GM18508 (cell line): ENCODE measurements at regions not wholly inside any gene's neighbourhood (a gene's known extent, or its start where the extent isn't known, plus 50 kb on each side); places are given as distances from the start of the nearest gene placed in this dataset.
A peak's percentile ranks its signal among the peaks of the same experiment; 100 is the strongest.

Source experiments
- ATAC-seq: cut with Tn5 transposase; IDR thresholded peaks from one replicate; pipeline ENCODE4 v1.9.1; 2021; ENCODE audit warnings: moderate number of reproducible peaks; ENCODE audit not compliant: insufficient read depth, unreplicated experiment

DNA sequence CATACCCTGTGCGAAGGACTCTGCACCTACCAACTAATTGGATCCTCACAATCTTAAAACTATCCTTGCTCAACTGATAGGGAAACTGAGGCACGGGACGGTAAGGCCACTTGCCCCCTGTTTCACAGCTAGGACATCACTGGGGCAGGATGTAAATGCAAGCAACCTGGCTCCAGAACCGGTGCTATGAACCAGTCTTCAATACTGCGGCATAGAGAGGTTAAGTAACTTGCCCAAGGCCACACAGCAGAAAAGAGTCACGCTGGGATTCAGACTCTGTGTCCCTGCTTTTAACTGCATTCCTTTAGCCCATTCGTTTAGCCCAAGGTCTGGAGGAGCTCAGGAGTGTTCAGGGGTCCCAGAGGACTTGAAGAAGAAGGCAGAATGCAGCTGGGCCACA, 76.1 kb downstream of the NCOR2 start:
- ATAC-seq: no peak

DNA sequence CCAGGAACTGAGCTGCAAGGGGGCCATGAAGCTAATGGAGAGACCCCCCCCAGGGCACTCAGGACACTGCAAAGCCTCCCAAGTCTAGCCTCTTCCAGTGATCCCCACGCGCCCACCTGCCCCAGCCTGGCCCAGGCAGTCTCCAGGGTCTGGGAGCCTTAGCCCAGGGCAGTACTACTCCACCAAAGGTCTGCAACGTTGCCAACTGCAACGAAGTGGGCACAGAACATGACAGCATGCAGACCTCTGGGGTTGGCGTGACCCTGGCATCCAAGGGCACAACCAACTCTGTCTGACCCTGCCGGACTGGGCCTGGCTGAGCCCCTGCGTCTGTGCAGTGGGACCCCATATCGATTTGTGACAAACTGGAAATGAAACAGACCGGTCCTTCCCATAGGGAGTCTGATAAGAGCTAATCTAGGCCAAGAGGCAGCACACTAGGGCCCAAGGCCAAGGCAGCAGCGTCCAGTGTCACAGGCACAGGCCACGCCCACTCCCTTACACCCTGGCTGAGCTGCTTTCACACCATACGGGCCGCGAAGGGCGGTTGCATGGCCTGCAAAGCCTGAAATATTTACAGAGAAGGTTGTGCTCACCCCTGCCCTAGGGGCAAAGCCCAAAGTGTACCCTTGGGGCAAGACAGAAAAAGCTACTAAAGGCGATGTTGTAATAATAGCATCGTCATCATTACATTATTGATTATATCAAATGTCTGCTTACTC, 76.7 kb downstream of the NCOR2 start:
- no peak for ATAC-seq

DNA sequence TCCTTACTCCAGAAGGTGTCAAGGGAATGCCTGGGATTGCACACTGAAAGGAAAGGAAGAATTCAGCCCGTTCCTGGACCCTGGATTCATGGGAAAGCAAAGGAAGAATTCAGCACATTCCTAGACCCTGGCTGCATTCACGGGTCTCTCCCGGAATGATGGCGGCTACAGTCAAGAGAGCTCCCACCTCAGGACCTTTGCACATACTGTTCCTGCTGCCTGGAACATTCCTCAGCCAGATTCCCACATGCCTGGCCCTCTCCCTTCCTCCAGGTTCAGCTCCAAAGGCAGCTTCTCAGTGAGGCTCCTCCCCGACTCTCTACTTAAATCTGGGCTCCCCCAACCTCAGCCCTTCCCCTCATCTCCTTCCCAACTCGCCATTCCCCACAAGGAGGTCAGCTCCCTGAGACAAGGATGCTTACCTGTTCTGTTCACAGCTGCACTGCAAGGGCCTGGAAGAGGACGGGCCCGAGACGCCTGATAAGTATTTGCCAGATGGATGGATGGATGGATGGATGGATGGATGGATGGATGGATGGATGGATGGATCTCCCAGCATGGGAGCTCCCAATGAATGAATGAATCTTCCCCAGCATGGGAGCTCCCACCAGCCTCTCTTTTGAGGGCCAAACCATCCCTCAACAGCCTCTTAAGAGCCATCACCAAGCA, 77.4 kb downstream of the NCOR2 start:
- no peak for ATAC-seq

DNA sequence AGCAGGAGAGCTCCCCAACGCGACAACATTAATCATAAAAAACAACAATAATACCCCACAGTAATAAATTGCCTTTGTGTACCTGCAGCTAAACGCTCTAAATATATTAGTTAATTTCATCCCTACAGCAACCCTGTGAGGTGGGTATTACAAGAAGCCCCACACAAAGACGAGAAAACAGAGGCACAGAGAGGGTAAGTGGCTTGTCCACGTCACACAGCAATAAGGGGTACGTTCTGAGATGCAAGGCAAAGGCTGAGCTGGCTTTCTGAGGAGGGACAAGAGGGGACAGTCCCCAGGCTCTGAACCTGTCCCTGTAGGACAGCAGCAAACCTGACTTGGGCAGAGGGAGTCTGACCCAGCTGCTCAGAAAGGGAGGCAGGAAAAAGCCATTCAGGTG, 78.2 kb downstream of the NCOR2 start:
- no peak for ATAC-seq

DNA sequence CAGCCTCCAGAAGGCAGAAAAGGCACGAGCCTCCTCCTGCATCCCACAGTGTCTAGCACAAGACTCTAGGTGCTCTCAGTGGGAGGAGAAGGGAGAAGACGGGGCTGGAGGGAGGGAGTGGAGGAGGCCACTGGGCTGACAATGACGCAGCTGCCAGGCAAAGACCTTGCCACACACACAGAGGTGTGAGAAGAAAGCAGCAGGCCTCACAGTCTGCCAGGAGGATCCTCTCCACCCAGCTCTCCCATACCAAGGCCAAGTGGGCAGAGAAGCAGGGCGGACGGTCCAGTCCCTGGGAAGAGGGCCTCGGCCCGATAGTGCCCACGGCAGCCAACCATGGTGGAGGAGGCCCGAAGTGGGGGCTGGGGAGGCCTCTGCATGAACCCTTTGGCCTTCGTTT, 78.9 kb downstream of the NCOR2 start:
- ATAC-seq: no peak

DNA sequence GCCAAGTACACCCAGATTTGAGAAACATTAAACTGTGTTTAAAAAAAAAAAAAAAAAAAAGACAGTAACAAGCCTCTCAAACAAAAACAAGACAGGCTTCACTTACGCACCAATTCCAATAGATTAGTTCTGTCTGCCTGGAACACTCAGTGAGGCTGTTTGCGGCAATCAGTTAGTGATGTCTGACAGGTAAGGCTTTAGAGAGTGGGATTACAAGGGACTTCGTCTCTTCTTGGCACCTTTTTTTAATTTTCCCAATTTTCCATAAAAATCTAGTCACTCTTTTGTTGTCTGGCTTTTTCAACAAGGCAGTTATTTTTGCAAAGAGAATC, 79.6 kb downstream of the NCOR2 start:
- ATAC-seq: no peak

DNA sequence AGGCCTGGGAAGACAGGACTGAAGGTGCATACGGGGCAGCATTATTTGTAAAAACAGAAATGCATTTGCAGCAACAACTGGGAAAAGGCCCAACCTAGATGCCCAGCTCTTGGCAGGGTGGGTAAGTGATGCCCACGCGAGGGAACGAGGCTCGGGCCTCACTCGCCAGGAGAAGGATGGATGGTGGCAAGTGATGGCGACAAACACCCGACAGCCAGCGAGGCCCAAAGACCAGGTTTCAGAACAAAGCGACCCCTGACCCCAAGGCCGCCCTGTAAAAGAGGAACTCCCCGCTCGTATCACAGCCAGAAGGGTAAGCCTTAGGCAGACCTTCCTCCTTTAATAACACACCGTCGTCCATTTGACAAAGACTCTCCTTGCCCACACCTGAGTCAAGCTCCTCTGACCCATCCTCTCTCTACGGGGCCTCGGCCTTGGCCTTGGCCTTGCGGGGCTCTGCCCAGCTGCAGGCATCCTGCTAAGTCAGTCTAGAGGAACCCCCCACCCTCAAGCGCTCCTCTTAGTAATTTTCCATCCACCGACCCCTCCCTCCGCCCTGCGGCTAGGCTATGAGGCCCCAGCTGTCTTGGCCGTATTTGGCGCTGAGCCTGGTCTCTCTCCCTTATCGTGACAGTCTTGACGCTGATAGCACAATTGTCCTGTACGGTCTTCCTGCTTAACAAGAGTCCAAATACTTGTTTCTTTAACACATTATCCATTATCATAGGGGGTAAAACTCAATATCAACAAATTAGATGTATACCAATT, 80.2 kb downstream of the NCOR2 start:
- ATAC-seq: no peak

DNA sequence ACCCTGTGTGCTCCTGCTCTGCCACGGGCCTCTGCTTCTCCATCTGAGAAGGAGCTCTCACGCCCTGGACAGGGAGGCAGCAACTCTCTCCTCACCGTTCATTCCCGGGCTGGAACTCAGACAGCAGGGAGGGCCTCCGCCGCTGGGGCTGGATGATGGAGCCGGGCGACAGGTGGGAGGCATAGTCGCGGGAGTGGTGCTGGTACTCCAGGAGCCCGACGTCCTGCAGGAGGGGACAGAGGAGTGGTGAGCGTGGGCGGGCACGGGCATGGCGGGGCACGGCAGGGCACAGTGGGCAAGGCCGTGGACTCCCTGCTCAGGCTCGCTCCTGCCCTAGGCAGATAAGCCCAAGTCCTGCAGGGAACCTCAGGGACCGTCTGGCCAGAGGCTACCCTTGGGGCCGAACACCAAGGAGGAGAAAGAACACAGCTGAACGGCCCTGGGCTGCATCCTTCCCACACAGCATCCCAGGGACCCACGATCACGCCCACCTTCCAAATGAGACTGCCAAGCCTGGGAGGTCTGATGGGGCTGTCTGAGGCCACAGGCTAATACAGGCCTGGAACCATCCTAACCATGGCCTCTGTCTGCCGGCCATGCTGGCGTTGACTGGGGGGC, 81.0 kb downstream of the NCOR2 start:
- no peak for ATAC-seq

DNA sequence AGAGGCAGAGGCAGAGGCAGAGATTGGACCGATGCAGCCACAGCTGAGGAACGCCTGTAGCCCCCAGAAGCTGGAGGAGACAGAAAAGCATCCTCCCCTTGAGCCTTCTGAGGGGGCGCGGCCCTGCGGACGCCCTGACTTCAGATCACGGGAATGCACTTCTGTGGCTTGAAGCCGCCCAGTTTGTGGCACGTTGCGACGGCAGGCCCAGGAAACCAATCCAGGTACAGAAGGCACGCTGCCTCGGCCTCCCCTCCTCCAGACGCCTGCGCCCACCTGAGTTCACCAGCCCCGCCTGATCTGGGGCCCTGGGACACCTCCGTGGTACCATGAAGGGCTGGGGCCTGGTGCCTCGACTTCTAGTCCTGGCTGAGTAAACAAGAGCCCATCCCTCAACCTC, 82.0 kb downstream of the NCOR2 start:
- no peak for ATAC-seq

GRCh38 chr12:124484526-124484953, 82.9 kb downstream of the NCOR2 start:
- ATAC-seq: no peak

- no peak for ATAC-seq
Observed at GRCh38 chr12:124484067-124484466, 83.3 kb downstream of the NCOR2 start.

GRCh38 chr12:124482901-124483799, 84.3 kb downstream of the NCOR2 start:
- ATAC-seq: no peak

GRCh38 chr12:124482567-124482893, 84.9 kb downstream of the NCOR2 start:
- no peak for ATAC-seq

- ATAC-seq: no peak
Observed at GRCh38 chr12:124481772-124482566, 85.4 kb downstream of the NCOR2 start.

GRCh38 chr12:124481257-124481750, 86.1 kb downstream of the NCOR2 start:
- ATAC-seq: no peak

GRCh38 chr12:124480469-124481256, 86.7 kb downstream of the NCOR2 start:
- peak; percentile 57 for ATAC-seq

DNA sequence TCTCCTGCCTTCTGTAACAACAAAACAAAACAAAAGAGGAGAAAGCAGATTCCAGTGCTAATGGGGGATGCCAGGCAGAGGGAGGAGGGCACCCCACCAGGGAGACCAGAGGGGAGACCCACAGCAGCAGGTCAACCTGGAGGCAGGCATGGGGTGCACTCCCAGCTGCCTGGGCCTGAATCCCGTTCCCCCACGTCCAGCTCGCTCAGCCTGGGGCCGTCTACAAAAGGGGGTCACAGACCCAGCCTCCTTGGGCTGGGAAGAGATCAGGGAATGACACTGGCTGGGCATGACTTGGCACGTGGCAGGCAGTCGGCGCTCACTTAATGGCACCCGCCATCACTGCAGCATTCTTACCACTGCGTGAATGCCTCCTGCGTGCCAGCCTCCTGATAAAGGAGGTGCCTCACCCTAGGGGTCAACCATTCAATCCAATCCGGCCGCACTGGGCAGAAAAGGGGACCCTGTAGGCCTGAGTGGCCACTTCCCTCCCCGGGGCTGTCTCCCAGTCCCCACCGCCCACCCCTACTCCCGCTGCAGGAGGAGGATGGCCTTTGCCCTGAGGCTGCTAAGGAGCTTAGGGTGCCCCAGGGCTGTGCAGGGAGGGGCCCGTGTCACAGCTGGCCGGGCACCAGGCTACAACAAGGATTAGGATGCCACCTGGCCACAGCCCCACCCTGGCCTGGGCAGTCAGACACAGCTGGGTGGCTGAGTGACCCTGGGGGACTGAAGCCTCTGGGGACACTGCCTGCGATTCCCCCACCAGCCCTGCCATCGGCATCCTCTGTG, 87.5 kb downstream of the NCOR2 start:
- no peak for ATAC-seq
